Fibroblast of pulmonary artery (primary cell): ENCODE measurements at regions not wholly inside any gene's neighbourhood (a gene's known extent, or its start where the extent isn't known, plus 50 kb on each side); places are given as distances from the start of the nearest gene placed in this dataset.

Experiments
- DNase-seq: peaks from one replicate; pipeline ENCODE4 v3.0.0-alpha.2; 2010; ENCODE audit warnings: low read depth
- H3K4me3 ChIP-seq: replicated peaks from 2 replicates; pipeline ENCODE4 v1.5.1; 2011; ENCODE audit warnings: low read depth, mild to moderate bottlenecking, control low read depth, low read length, moderate library complexity
- TF ChIP-seq, protein P1 (sequence below): IDR thresholded peaks from 2 replicates; pipeline ENCODE4 v1.5.1; 2011; ENCODE audit warnings: mild to moderate bottlenecking, control low read depth, low read length, inconsistent platforms; ENCODE audit errors: missing control alignments

DNA sequence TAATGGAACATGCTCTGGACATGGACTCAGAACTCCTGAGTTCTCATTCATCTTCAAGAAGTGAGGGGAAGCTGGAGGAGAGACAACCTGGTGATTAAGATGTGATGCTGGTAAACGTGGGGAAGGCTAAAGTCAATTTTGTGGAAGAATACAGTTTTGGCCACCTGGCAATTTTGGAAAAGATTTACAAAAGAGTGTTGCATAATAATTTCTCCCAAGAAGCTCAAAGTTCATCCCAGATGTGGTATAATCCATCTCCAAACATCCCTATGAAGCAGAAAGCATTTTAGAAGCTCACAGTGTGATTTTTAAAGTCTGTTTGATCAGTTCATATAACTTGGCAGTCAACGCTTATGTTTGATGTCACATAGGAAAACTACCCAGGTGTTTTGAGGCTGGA lies 208.7 kb downstream of the LMX1A start:
- no peak overlapping the region for H3K4me3 ChIP-seq
- no peak for DNase-seq
- TF ChIP-seq, protein P1, sequence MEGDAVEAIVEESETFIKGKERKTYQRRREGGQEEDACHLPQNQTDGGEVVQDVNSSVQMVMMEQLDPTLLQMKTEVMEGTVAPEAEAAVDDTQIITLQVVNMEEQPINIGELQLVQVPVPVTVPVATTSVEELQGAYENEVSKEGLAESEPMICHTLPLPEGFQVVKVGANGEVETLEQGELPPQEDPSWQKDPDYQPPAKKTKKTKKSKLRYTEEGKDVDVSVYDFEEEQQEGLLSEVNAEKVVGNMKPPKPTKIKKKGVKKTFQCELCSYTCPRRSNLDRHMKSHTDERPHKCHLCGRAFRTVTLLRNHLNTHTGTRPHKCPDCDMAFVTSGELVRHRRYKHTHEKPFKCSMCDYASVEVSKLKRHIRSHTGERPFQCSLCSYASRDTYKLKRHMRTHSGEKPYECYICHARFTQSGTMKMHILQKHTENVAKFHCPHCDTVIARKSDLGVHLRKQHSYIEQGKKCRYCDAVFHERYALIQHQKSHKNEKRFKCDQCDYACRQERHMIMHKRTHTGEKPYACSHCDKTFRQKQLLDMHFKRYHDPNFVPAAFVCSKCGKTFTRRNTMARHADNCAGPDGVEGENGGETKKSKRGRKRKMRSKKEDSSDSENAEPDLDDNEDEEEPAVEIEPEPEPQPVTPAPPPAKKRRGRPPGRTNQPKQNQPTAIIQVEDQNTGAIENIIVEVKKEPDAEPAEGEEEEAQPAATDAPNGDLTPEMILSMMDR = no peak

DNA sequence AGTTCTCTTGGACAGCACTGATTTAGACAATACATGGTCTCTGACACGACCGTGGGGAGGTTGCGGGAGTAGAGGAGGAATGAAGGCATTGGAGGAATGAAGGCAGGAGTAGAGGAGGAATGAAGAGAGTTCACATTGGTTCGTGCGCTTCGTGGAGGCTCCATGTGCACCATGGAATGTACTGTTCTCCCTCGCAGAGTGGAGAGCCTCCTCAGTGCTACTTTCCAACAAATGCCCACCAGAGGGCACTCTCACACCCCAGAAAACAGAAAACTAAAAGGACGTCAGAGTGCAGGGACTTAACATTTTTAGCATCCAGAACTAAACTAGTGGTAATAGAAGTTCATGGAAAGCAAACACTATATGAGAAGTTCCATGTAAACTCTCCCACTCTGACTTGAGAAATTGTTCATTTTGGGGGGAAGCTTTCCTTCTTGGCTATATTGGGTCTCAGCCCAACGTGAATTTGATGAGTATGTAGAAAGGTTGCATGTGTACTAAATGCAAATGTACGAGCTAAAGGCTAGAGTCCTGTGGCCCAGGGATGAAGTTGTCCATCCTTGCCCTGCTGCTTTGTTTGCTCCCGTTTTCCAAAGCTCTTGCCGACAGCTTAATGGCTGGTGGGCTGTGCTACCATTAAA lies 211.6 kb downstream of the LMX1A start:
- DNase-seq = peak; percentile 63
- no peak overlapping the region for H3K4me3 ChIP-seq
- TF ChIP-seq, protein P1 = peak; percentile 87

DNA sequence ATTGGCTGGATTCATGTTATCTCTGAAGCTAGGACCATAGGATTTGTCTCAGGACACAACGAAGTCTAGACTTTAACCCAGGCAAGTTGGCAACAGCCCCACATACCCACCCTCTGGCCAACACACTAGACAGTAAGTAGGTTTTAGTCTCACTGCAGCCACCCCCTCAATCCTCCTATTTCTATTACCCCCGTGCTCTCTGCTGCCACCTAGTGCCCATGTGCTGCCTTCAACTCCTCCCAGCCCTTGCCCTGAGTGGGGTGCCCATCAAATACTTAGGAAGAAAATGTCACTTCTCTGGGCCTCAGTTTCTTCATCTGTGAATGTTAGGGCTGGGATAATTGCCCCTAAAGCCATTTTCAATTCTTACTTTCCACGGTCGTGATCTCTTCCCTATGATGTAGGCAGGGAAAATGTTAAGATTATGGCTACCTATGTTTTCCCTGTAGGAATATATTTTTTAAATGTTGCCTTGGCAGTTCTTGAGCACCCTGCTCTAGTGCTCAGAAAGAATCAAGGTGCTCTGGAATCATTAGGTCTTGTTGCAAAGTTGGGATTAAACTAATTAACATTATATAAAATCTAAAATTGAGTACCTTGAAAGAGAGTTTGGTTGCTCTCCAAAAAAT lies 213.0 kb downstream of the LMX1A start:
- no peak for DNase-seq
- no peak overlapping the region for H3K4me3 ChIP-seq
- TF ChIP-seq, protein P1 = peak; percentile 62

DNA sequence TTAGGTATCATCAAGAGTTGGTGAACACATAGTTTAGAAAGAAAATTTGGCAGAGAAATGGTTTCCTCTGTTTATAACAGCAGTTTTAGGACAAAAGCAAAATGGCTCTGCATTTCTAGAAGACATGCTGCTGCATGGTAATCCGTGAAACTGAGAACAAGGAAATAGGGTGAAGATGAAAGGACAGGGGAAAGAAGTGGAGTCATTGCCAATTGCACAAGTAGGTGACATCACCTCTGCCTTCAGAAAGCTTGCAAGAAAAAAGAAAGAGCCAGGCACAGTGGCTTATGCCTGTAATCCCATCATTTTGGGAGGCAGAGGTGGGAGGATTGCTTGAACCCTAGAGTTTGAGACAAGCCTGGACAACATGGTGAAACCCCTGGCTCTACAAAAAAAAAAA lies 217.6 kb downstream of the LMX1A start:
- no peak for DNase-seq
- H3K4me3 ChIP-seq = no peak overlapping the region
- TF ChIP-seq, protein P1 = no peak

DNA sequence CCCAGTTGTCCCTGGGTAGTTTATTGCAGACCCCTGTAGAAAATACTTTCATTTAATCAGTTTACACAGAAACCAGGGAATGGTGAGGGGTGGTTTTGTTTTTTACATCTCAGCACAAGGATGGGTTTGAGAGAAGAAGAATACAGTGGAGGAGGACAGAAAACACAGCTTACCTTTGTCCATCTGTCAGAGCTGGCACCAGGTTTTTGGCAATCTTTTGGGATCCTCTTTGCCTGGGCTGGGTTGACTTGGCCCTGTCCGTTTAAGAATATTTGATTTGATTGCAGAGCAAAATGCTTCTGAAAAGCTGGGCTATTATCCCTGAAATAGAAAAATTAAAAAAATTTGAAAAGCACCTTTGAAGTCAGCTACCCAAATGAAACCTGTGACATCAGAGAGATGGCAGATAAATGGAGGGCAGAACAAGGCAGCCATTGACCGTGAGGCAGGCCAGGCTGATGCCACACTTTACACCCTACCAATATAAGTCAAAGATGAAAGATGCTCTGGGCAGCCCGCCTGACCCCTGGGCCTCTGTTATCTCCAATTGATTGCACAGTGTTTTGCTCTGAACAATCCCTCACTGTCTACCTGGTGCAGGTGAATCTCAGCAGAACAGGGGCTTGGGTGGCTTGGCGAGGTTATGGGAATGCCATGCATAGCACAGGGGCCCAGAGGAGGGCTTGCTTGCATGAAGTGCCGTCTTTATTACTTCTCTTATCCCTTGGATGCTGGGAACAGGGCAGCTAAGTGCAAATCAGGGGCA lies 218.8 kb downstream of the LMX1A start:
- TF ChIP-seq, protein P1 = no peak
- DNase-seq = no peak
- no peak overlapping the region for H3K4me3 ChIP-seq

DNA sequence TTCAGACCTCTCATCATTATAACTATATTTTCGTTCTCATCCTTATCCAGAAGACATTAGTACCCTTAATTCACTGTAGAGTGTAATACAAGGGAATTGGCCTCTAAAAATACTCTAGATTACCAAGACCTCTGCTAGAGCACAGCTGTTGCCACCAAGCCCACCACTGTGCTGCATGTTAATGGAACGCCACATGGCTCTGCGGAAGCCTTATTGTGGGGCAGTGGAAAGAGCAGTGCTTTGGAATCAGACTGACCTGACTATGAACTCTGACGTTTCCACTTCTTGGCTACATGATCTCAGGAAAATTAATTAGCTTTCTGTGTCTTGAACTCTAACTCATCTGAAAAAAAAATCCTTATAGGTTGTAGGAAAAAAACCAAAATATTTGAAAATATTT lies 222.1 kb downstream of the LMX1A start:
- TF ChIP-seq, protein P1 = no peak
- no peak overlapping the region for H3K4me3 ChIP-seq
- DNase-seq = no peak
